Activated naive CD8-positive, alpha-beta T cell treated with anti-CD3 and anti-CD28 coated beads, Interleukin-2, amount 50 U/mL, for 24 hours (primary cell): ENCODE measurements at regions not wholly inside any gene's neighbourhood (a gene's known extent, or its start where the extent isn't known, plus 50 kb on each side); places are given as distances from the start of the nearest gene placed in this dataset.
"Not testable (repeated sequence)": the region's sequence is repeated elsewhere in the genome, so short reads cannot be mapped to it uniquely, and the experiment has no call there.

Experiments used
- ATAC-seq: fragments of 150-1000 bp; cut with Tn5 transposase; one replicate; pipeline ENCODE4 v1.10.0; 2021
- DNase-seq: peaks from one replicate; pipeline ENCODE4 v3.0.0; 2021
- H3K27ac Mint-ChIP-seq: one replicate; pipeline ENCODE4 v1.8.0; 2021; ENCODE audit warnings: mild to moderate bottlenecking, mixed read lengths
- H3K27me3 Mint-ChIP-seq: one replicate; pipeline ENCODE4 v1.8.0; 2021; ENCODE audit warnings: mixed read lengths
- H3K36me3 Mint-ChIP-seq: one replicate; pipeline ENCODE4 v1.8.0; 2021; ENCODE audit warnings: low read depth, mixed read lengths
- H3K4me1 Mint-ChIP-seq: one replicate; pipeline ENCODE4 v1.8.0; 2021; ENCODE audit warnings: mixed read lengths
- H3K4me3 Mint-ChIP-seq: one replicate; pipeline ENCODE4 v1.8.0; 2021; ENCODE audit warnings: mild to moderate bottlenecking, moderate library complexity, mixed read lengths
- H3K9me3 Mint-ChIP-seq: one replicate; pipeline ENCODE4 v1.8.0; 2021; ENCODE audit warnings: mixed read lengths

DNA sequence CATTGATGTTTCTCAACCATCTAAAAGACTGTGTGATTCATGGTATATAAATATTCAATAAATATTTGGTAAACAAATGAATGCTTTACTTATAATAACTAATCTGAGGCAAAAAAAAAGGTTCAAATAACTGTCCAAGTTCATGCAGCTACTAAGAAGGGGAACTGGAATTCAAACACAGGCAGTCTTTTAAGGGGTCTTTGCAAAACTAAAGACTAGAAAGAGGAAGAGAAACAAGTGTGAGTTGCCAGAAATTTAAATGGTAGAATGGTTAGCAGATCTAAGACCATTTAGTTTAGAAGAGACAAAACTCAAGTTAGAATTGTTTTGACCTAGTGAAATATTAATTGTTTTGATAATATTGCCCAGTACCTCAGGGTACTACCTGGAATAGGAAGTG, 642.0 kb upstream of the LRRN3 start:
- Mint-ChIP-seq H3K36me3 (no peaks in the 10 kb centered on the region), H3K4me3 (no peak overlapping the region), H3K9me3 (no peaks in the 10 kb centered on the region), H3K27me3 (no peaks in the 10 kb centered on the region), H3K4me1 (no peaks in the 10 kb centered on the region), H3K27ac (no peak overlapping the region)
- DNase-seq (no peak), ATAC-seq (no peak)

DNA sequence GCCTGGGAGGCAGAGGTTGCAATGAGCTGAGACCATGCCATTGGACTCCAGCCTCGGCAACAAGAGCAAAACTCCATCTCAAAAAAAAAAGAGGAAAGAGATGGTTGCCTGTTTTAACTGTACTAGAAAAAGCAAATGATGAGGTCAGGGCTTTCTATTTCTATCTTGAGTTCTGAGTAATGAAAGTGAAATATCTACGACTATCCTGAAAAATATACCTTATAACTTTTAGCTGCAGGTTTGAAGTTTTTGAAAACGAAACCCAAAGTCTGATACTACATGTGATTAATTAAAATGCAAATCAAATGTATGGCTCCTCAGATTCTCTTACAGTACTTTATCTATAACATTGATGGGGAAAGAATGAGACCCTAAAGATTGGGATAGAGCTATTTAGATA, 636.2 kb upstream of the LRRN3 start:
- ATAC-seq, result no peak
- Mint-ChIP-seq H3K27ac (no peak overlapping the region), H3K4me1 (no peaks in the 10 kb centered on the region), H3K9me3 (no peaks in the 10 kb centered on the region), H3K4me3 (no peak overlapping the region), H3K27me3 (no peaks in the 10 kb centered on the region), H3K36me3 (no peaks in the 10 kb centered on the region)
- no peak for DNase-seq

DNA sequence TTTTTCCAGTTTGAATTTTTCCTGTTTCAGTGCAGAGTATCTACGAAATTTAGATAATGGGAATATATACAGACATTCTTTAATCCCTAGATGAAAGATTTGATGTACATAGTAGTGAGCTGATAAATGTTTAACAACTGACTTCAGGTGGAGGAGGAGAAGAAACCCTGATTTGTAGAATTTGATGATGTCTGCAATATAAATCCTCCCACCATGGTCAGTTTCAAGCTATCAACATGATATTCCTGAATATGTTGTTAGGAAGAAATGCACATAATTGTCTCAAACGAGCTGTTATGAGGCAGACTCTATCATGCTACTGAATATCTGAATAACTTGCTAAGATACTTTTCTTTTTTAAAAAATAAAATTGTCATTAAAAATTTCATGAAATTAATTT, 629.3 kb upstream of the LRRN3 start:
- Mint-ChIP-seq H3K27me3 (no peaks in the 10 kb centered on the region), H3K36me3 (no peaks in the 10 kb centered on the region), H3K27ac (no peak overlapping the region), H3K9me3 (no peaks in the 10 kb centered on the region), H3K4me1 (no peaks in the 10 kb centered on the region), H3K4me3 (no peak overlapping the region)
- no peak for ATAC-seq
- DNase-seq, result no peak

DNA sequence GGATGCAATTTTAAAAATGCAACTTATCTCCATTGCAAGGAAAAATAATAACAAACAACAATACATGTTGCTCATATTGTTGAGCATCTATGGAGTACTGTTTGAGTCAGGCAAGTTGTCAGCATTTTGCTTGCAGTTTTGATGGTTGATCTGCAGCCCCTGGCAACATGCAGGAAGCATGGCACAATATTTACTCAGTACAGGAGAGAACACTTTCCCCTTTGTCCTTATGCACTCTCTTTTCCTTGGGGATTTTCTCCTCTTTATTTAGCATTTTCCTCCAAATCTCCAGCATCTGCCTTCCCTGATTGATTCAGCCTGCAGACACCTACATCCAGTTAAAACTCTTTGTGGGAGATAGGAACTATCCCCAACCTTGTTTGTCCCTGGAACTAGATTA, 620.5 kb upstream of the LRRN3 start:
- H3K36me3 Mint-ChIP-seq, result peaks cover 1% of the 10 kb centered on the region
- DNase-seq (no peak), ATAC-seq (no peak)
- H3K4me1 Mint-ChIP-seq, result no peaks in the 10 kb centered on the region
- H3K4me3 Mint-ChIP-seq, result no peak overlapping the region
- no peaks in the 10 kb centered on the region for H3K9me3 Mint-ChIP-seq
- H3K27ac Mint-ChIP-seq, result no peak overlapping the region
- H3K27me3 Mint-ChIP-seq, result no peaks in the 10 kb centered on the region

DNA sequence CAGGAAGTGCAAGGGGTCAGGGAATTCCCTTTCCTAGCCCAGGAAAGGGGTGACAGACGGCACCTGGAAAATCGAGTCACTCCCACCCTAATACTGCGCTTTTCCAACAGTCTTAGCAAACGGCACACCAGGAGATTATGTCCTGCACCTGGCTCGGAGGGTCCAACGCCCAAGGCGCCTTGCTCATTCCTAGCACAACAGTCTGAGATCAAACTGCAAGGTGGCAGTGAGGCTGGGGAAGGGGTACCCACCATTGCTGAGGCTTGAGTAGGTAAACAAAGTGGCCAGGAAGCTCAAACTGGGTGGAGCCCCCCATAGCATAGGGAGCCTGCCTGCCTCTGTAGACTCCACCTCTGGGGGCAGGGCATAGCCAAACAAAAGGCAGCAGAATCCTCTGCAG, 618.5 kb upstream of the LRRN3 start:
- ATAC-seq, H3K9me3 Mint-ChIP-seq, H3K27ac Mint-ChIP-seq: not testable (repeated sequence)

DNA sequence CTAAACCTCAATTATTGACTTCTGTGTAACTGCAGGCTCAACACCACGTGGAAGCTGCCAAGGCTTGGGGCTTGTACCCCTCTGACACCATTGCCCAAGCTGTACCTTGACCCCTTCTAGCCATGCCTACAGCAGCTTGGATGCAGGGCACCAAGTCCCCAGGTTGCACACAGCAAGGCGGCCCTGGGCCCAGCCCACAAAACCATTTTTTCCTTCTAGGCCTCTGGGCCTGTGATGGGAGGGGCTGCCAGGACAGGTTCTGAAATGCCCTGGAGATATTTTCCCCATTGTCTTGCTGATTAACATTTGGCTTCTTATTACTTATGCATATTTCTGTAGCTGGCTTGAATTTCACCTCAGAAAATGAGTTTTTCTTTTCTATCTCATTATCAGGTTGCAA, 610.0 kb upstream of the LRRN3 start:
- no peaks in the 10 kb centered on the region for H3K27me3 Mint-ChIP-seq
- no peak overlapping the region for H3K27ac Mint-ChIP-seq
- H3K4me3 Mint-ChIP-seq, result no peak overlapping the region
- H3K4me1 Mint-ChIP-seq, result no peaks in the 10 kb centered on the region
- no peak for DNase-seq
- H3K9me3 Mint-ChIP-seq, result peaks cover 22% of the 10 kb centered on the region
- peaks cover 5% of the 10 kb centered on the region for H3K36me3 Mint-ChIP-seq
- ATAC-seq, result no peak

More for the DNA sequence above, 618.5 kb upstream of the LRRN3 start:
- not testable (repeated sequence) for DNase-seq, H3K4me1 Mint-ChIP-seq, H3K27me3 Mint-ChIP-seq, H3K36me3 Mint-ChIP-seq, H3K4me3 Mint-ChIP-seq

DNA sequence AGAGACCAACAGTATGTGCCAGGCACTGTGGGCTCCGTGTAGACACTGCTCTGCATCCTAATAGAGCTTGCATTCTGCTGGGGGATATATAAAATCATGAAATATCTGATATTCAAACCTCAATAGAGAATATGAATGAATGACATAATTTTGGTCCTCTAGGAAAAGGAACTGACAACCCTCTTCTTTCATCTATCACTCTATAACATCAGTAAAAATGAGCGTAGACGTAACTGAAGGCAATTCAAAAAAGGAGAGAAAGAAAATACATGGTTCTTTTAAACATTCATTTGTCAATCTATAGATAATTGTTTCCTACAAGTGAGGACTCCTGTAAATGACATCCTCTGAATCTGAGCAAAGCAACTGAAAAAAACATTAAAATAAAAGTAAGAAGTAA, 607.4 kb upstream of the LRRN3 start:
- DNase-seq, result no peak
- peaks cover 22% of the 10 kb centered on the region for H3K9me3 Mint-ChIP-seq
- ATAC-seq, result no peak
- H3K27ac Mint-ChIP-seq, result no peak overlapping the region
- H3K4me3 Mint-ChIP-seq, result no peak overlapping the region
- no peaks in the 10 kb centered on the region for H3K4me1 Mint-ChIP-seq
- H3K36me3 Mint-ChIP-seq, result peaks cover 5% of the 10 kb centered on the region
- no peaks in the 10 kb centered on the region for H3K27me3 Mint-ChIP-seq

DNA sequence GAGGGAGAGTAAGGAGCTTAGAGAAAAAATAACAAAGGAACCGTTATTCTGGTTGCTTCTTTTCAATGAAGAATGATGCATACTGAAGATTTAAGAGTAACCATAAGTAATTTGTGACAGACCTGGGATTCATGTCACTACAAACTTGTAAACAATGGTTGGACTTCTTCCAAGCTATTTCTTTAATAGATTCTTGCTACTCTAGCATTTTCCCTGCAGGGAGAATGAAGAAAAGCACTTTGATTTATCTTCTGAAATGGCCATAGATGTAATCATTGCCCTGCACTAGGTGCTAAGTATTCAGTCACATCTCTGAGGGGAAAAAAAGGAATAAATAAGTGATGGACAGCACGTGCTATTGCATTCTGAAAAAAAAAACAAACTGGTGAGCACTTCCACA, 606.6 kb upstream of the LRRN3 start:
- ATAC-seq, result no peak

DNA sequence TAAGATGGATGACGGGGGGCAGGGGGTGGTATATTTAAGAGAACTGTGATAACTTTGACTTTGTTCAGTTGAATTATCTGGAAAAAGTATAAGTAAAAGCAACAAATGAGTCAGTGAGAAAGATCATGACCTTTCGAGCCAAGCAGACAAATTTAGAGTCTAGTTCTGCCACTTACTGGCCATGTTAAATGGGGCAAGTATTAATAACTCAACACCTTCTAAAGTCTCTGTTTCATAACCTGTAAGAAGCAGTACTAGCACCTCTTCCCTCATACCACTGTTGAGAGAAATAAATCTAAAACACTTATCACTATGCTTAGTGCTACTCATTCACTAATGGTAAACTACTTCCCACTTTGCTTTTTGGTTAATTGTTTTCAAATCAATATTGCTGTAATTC, 604.4 kb upstream of the LRRN3 start:
- Mint-ChIP-seq H3K9me3 (peaks cover 10% of the 10 kb centered on the region), H3K36me3 (peaks cover 3% of the 10 kb centered on the region), H3K4me1 (no peaks in the 10 kb centered on the region), H3K4me3 (no peak overlapping the region), H3K27me3 (no peaks in the 10 kb centered on the region), H3K27ac (no peak overlapping the region)
- ATAC-seq (no peak), DNase-seq (no peak)

More for the DNA sequence above, 606.6 kb upstream of the LRRN3 start:
- Mint-ChIP-seq H3K4me1 (no peaks in the 10 kb centered on the region), H3K36me3 (peaks cover 3% of the 10 kb centered on the region), H3K27me3 (no peaks in the 10 kb centered on the region), H3K27ac (no peak overlapping the region), H3K4me3 (no peak overlapping the region), H3K9me3 (peaks cover 14% of the 10 kb centered on the region)
- DNase-seq, result no peak

DNA sequence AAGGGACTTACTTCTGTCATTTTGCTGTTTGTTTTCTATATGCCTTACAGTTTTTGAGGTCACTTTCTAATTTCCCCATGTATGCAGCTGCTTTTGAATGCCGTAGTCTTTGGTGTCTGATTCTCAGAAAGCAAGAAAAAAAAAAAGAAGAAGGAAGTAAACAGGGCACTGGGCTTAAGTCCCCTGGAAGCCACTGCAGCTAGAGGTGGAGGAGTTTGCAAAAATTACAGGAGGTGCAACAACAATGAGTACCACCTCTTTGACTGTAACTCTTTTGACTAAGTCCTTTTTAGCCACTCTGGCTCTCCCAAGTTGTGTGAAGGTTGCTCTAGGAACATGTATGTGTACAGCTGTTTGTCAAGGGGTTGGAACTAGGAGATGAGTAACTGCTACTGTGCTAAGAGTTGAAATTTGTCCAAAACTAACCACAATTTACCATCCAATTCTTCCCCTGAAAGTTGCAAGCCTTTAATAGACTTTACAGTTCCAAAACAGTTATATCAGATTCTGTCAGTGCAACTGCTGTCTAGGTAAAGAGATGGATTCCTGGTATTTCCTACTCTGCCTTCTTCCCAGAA, 588.0 kb upstream of the LRRN3 start:
- Mint-ChIP-seq H3K9me3 (peaks cover 4% of the 10 kb centered on the region), H3K27ac (no peak overlapping the region), H3K4me3 (no peak overlapping the region), H3K36me3 (no peaks in the 10 kb centered on the region), H3K27me3 (no peaks in the 10 kb centered on the region), H3K4me1 (no peaks in the 10 kb centered on the region)
- ATAC-seq (no peak), DNase-seq (no peak)

DNA sequence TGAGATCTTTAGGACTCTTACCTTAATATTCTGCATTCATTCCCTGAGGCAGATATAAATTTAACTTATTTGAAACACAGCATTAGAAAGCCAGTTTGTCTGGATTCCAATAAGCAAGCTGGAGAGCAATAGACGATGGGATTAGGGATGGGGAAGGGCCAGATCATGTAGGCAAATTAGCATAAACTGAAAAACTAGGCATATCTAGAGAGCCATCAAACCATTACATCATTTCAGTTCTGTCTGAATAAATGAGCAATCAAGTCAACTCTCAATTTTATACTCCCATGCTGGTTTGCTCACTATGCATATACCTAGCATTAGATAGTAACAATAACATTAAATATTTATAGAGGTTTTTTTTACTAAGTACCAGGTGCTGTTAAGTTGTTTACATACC, 583.6 kb upstream of the LRRN3 start:
- DNase-seq, result no peak
- Mint-ChIP-seq H3K4me3 (no peak overlapping the region), H3K27me3 (no peaks in the 10 kb centered on the region), H3K9me3 (no peaks in the 10 kb centered on the region), H3K4me1 (no peaks in the 10 kb centered on the region), H3K36me3 (no peaks in the 10 kb centered on the region), H3K27ac (no peak overlapping the region)
- no peak for ATAC-seq

DNA sequence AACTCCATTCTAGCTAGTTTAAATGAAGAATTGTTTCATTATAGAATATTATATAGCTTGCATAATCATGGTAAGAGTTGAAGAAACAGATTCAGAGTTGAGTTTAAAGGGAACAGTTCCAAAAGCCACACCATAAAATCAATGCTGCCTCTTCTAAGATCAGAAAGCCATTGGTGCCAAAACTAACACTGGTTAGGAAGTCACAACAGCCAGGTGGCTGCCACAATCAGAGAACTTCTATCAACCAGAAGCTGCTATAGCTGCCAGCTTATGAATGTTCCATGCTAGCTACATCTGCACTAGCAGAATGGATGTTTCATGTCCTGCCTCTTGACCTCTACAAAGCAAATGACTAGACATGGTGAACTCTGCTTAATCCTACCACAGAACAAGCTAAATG, 583.1 kb upstream of the LRRN3 start:
- DNase-seq (no peak), ATAC-seq (no peak)
- no peak overlapping the region for H3K27ac Mint-ChIP-seq
- no peaks in the 10 kb centered on the region for H3K36me3 Mint-ChIP-seq
- no peaks in the 10 kb centered on the region for H3K9me3 Mint-ChIP-seq
- no peaks in the 10 kb centered on the region for H3K27me3 Mint-ChIP-seq
- no peaks in the 10 kb centered on the region for H3K4me1 Mint-ChIP-seq
- H3K4me3 Mint-ChIP-seq, result no peak overlapping the region

DNA sequence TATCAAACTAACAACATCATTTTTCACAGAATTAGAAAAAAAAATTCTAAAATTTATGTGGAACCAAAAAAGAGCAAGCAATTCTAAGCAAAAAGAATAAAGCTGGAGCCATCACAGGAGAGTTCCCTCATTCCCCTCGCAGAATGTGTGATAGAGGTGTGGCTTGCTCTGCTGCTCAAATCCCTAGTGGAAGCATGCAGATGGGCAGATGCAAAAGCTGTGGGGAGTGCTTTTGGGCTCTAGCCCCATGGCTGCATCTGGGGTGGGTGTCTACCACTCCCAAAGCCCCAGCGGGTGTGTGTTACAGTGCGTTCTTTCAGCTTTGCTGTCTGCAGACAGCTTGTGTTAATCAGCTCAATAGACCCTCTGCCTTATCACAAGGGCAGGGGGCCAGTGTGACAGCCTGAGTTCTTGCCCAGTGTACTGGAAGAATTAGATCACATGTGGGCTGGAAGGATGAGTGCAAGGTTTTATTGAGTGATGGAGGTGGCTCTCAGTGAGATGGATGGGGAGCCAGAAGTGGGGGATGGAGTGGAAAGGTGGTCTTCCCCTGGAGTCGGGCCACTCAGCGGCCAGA, 575.9 kb upstream of the LRRN3 start:
- H3K36me3 Mint-ChIP-seq, H3K27ac Mint-ChIP-seq, H3K4me1 Mint-ChIP-seq, DNase-seq, ATAC-seq, H3K9me3 Mint-ChIP-seq, H3K4me3 Mint-ChIP-seq, H3K27me3 Mint-ChIP-seq: not testable (repeated sequence)

DNA sequence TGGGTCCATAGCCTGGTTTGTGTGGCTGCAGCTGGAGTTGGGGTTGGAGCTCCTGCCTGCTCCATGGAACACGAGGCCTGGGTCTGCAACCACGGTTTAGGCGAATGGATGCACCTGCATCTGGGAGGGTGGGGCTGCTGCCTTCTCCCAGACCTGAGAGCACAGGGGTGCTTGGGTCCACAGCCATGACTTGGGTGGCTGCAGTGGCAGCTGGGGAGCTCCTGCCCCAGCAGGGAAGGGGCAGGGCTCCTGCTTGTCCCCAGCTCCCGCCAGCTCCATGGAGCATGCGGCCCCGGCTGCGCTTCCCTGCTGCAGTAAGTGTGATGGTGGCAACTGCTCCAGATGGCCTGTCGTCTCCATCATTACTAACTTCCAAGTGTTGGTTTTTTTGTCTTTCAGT, 571.1 kb upstream of the LRRN3 start:
- Mint-ChIP-seq H3K4me1 (no peaks in the 10 kb centered on the region), H3K27ac (no peak overlapping the region), H3K9me3 (no peaks in the 10 kb centered on the region), H3K4me3 (no peak overlapping the region), H3K27me3 (peaks cover 2% of the 10 kb centered on the region), H3K36me3 (no peaks in the 10 kb centered on the region)
- ATAC-seq (no peak), DNase-seq (no peak)

DNA sequence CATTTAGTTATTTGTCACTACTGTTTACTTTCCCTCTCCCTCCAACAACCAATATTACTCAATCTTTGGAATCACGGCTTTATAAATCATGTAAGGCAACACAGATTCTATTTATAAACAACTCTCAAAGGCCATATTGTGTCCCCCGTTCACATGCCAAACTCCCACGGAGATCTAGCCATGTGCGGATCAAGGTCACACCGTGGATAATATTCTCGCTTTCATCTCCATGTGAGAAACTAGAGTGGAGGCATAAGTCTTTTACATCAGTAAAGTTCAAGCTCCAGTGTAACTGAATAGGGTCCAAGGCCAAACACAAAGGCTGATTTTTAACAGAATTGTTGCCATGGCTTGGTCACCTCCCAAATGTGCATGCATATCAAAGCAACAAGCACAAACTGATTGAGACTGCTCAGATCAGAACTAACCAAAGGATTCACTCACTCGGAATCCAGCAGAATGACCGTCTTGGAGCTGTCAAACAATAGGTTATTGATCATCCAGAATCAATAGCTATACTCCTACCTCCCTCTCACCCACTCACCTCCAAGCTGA, 569.5 kb upstream of the LRRN3 start:
- no peaks in the 10 kb centered on the region for H3K27me3 Mint-ChIP-seq
- no peaks in the 10 kb centered on the region for H3K36me3 Mint-ChIP-seq
- H3K27ac Mint-ChIP-seq, result no peak overlapping the region
- no peak for ATAC-seq
- H3K4me3 Mint-ChIP-seq, result no peak overlapping the region
- DNase-seq, result no peak
- no peaks in the 10 kb centered on the region for H3K9me3 Mint-ChIP-seq
- H3K4me1 Mint-ChIP-seq, result no peaks in the 10 kb centered on the region
